ENCODE measurements at regions not wholly inside any gene's neighbourhood (a gene's known extent, or its start where the extent isn't known, plus 50 kb on each side); places are given as distances from the start of the nearest gene placed in this dataset.

GRCh38 chr2:190829642-190830041, 51.0 kb upstream of the GLS start:
- 85% methylated on average over 1 of the region's 1 CpG for WGBS (ENCODE audit: missing lambda C conversion rate)
- Histone ChIP-seq H3K4me2 (no peak overlapping the region), H3K4me1 (peaks cover 9% of the 10 kb centered on the region), H3K27ac (0 out of 6 replicates have a peak overlapping the region, but pooled peaks of 1 of the 2 experiments have one; percentile 10), H3K9me3 (no peaks in the 10 kb centered on the region), H3K4me3 (no peak overlapping the region)
- FAIRE-seq (no peak), DNase-seq (ENCODE audit: low read depth in 1 of 2, low spot score in 1 of 2) (no peak), ATAC-seq (no peak)
- no peak for TF ChIP-seq FOSL2 (IDR thresholded peaks at IDR 0.05)
- TF ChIP-seq FOSL2 (CRISPR knock-in tag; IDR thresholded peaks at IDR 0.05): 0 out of 2 replicates have a peak, but pooled peaks have one; percentile 15
- no peak for TF ChIP-seq JUNB (IDR thresholded peaks at IDR 0.05)
- ChIA-PET POLR2A (no interaction called here), CTCF (interaction anchor here (1.3 kb wide), 1 partner anchor 17 kb away, joined by 3 read pairs; no protein-coding TSS in a partner anchor)
